GM18519 (cell line): ENCODE measurements at regions not wholly inside any gene's neighbourhood (a gene's known extent, or its start where the extent isn't known, plus 50 kb on each side); places are given as distances from the start of the nearest gene placed in this dataset.
"Not testable (repeated sequence)": the region's sequence is repeated elsewhere in the genome, so short reads cannot be mapped to it uniquely, and the experiment has no call there.

Experiments
- ATAC-seq: cut with Tn5 transposase; IDR thresholded peaks from one replicate; pipeline ENCODE4 v1.9.1; 2021; ENCODE audit warnings: mild to moderate bottlenecking, moderate library complexity; ENCODE audit not compliant: unreplicated experiment, low FRiP score

DNA sequence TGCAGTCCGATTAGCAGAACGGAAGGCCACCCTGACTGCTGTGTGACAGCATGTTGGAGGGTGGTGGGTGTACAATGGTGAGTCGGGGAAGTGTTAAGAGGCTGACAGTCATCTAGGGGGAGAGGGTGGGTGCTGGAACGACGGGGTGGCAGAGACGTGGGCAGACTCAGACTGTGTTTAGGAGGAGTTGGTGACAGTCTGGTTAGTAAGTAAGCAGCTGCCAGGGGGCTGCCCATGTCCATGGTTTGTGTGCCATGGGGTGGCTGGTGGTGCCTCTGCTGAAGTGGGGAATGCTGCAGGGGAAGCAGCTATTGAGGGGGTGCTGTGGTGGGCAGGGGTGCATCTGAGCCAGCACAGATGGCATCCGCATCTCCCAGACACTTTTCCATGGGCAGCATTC lies 51.3 kb upstream of the BOD1 start:
- ATAC-seq, result no peak

DNA sequence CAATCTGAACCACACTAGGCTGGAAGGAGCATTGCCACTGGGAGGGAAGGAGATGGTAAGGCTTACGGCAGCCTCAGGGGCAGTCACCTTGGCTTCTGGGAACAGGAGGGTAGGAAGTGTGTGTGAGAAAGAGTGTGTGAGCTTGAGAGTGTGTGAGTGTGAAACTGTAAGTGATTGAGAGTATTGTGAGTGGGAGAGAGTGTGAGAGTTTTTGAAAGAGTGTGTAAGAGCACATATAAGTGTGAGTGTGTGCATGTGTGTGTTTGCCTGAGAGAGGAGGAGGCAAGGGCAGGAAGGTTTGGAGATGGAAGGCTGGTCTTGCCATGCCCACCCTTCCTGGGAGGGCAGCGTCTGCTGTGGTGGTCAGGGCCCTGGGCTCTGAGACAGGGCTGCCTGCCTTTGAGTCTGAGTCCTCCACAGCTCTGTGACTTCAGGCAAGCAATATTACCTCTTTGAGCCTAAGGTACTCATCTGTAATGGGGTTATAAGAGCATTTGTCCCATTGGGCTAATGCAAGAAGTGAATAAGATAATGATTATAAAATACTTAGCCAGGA lies 51.9 kb upstream of the BOD1 start:
- no peak for ATAC-seq

GRCh38 chr5:173668910-173669309 lies 52.5 kb upstream of the BOD1 start:
- ATAC-seq, result no peak

GRCh38 chr5:173669483-173669882 lies 53.0 kb upstream of the BOD1 start:
- no peak for ATAC-seq

- no peak for ATAC-seq
Measured at GRCh38 chr5:173670130-173670651, 53.7 kb upstream of the BOD1 start.

- ATAC-seq, result no peak
Measured at GRCh38 chr5:173670791-173671120, 54.3 kb upstream of the BOD1 start.

DNA sequence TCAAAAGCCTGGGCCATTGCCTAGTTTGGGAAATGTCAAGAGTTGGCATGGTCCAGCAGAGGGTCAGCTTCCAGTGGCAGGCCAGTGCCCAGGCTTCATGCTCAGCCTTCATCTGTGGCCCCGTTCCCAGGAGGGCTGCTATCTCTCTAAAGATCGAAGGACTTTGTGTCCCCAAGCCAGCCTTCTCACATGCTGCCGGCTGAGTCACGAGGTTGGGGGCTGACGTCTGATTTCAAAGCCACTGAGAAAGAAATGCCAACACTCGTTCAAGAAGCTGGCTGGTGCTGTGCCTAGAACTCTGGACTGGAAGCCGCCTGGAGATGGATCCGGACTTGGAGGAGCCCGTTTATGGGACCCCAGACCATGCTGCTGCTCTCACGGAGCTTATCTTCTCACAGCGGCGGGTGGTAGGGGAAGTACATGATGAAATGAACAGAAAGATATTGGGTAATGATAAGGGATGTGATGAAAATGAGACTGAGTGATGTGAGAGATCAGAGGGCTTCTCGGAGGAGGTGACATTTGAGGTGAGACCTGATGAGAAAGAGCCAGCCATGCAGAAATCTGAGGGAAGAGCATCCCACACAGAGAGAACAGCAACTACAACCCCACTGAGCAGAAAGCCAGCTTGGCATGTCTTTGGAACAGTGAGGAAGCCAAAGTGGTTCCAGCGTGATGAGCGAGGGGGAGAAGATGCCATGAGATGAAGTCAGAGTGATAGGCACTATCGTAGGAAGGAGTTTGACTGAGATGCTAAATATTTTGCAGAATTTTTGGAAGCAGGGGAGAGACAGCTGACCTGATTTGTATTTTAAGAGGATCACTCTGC lies 54.9 kb upstream of the BOD1 start:
- ATAC-seq, result no peak

- ATAC-seq, result no peak
Measured at GRCh38 chr5:173672166-173672565, 55.7 kb upstream of the BOD1 start.

DNA sequence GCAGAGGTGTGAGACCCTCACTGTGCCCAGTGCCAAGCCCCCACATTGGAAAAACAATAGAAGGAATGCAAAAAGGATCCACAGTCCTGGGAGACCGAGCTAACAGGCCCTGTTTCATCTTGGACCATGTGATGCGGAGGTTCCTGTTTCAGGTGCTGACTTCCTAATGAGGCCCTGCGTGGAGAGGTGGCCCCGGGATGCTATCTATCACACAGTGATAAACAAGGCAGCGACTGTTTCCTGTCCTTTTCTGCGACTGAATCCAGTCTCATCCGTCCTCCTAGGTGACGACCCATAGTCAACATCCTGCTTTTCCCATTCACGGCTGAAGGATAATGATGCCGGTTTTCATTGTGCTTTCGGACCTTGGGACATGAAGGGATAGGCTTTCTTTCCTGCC lies 56.4 kb upstream of the BOD1 start:
- ATAC-seq, result no peak

DNA sequence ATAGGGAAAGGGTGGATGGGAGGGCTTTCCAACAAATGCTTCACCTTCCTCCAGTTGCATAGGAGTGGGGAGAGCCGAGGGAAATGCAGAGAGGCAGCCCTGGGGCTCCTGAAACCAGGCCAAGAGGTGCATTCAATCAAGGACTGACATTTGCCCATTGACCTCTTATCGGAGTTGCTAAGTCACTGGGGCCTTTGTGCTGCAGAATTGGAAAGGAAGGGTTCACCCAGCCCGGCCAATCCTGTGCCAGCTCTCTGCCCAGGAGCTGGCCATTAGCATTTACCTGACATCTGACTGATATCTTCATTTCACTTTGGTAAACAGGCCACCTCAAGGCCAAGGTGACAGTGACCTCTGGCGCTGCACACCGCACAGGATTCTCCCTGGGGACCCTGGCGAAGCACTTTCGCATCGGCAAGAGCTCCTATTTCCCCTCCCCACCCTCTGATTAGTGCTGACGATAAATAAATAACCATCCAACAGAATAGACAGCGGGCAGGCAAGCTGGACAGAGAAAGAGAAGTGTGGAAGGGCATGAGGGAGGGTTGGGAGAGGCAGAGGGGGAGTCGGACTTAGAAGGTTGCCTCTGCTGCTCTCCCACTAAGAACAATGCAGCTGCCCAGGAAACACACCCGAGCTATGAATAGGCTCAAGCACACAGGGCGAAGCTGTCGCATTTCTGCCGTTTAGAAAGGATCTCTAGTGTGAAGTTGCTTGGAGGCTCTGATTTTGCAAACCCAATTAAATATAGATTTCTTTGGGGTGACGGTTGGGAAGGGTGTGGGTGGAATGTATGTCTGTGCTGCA lies 57.0 kb upstream of the BOD1 start:
- no peak for ATAC-seq

DNA sequence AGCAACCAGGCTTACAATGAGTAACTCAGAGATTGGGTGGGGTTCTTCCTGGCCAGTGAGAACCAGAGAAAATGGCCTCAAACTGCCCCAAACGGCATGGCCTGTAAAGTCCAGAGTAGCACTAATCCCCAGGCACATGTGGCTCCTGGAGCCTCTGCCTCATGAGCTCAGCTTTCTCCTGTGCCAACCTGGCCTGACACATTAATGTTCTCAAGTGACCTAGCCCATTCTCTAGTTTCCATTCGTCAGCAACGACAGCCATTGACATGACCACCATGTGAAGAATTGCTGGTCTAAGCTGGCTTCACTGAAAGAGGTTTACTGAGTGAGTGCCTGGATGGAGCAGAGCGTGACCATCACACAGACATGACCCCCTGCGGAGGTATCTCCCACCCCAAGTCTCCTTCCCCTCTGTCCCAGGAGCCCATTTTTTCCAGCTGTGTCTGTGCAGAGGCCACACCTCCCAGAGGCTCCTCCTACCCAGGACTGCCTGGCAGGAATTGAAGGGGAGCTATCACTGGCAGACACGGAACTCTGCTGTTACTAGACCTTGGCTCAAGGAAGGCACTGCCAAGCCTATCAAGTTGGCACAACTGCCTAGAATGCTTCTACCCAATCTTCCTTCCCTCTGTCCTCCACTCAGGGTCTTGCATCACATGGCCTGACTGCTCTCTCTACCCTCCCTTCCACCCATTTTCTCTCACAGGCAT lies 59.0 kb upstream of the BOD1 start:
- ATAC-seq, result no peak

DNA sequence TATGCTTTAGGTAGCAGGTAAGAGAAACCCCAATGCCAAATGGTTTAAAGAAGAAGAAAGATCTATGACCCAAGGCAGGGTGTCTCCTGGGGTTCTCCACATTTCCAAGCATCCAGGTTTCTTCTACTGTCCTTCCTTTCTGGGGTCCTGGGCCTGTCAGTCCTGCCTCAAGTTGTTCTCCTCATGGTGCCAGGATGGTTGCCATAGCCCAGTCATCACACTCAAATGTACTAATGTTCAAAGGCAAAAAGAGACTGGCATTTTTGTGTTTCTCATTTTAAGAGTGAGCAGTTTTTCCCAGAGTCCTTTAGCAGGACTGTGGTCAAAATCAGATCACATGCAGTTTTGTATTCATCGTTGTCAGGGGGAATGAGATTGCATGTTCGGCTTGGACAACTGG lies 59.9 kb upstream of the BOD1 start:
- no peak for ATAC-seq

- no peak for ATAC-seq
Measured at GRCh38 chr5:173677125-173677672, 60.7 kb upstream of the BOD1 start.

GRCh38 chr5:173679909-173680630 lies 63.6 kb upstream of the BOD1 start:
- ATAC-seq, result peak; percentile 39

GRCh38 chr5:173680660-173681242 lies 64.3 kb upstream of the BOD1 start:
- peak; percentile 58 for ATAC-seq

- ATAC-seq, result no peak
Measured at GRCh38 chr5:173682313-173682712, 65.9 kb upstream of the BOD1 start.

DNA sequence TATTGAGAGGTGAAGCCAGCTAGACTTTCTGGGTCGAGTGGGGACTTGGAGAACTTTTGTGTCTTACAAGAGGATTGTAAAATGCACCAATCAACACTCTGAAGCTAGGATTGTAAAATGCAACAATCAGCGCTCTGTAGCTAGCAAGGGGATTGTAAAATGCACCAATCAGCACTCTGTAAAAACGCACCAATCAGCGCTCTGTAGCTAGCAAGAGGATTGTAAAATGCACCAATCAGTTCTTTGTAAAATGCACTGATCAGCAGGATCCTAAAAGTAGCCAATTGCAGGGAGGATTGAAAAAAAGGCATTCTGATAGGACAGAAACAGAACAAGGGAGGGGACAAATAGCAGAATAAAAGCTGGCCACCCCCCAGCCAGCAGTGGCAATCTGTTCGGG lies 68.1 kb upstream of the BOD1 start:
- not testable (repeated sequence) for ATAC-seq

GRCh38 chr5:173686950-173687349 lies 70.5 kb upstream of the BOD1 start:
- ATAC-seq, result no peak

- no peak for ATAC-seq
Measured at GRCh38 chr5:173688703-173689102, 72.3 kb upstream of the BOD1 start.
